PFSK-1 (cell line): ENCODE measurements at regions not wholly inside any gene's neighbourhood (a gene's known extent, or its start where the extent isn't known, plus 50 kb on each side); places are given as distances from the start of the nearest gene placed in this dataset.

Experiments
- FOXP2 ChIP-seq: optimal IDR thresholded peaks from 2 replicates; pipeline ENCODE3; 2011; ENCODE audit warnings: borderline replicate concordance, control low read depth, inconsistent platforms; ENCODE audit not compliant: insufficient read depth; ENCODE audit errors: extremely low read length, extremely low read depth
- POLR2AphosphoS5 ChIP-seq: IDR thresholded peaks from 2 replicates; pipeline ENCODE4 v1.6.1; 2012; ENCODE audit warnings: low read depth, mild to moderate bottlenecking, control low read depth, low read length, moderate library complexity
- REST ChIP-seq, 2 experiments: IDR thresholded peaks; 2 replicates each; pipeline versions ENCODE4 v1.6.1 to v1.8.0; 2011 to 2012; ENCODE audit warnings: low read depth in 2 of 2, low read length in 2 of 2, control low read depth in 1 of 2, inconsistent platforms in 1 of 2, mild to moderate bottlenecking in 1 of 2, moderate library complexity in 1 of 2; ENCODE audit not compliant: insufficient read depth in 1 of 2
- SIN3A ChIP-seq: IDR thresholded peaks from 2 replicates; pipeline ENCODE4 v1.6.1; 2012; ENCODE audit warnings: mild to moderate bottlenecking, low read length, moderate library complexity, borderline replicate concordance; ENCODE audit not compliant: insufficient read depth
- TAF1 ChIP-seq: IDR thresholded peaks from 2 replicates; pipeline ENCODE4 v1.6.1; 2012; ENCODE audit warnings: low read length, control low read depth, borderline replicate concordance; ENCODE audit not compliant: insufficient read depth

- TF ChIP-seq POLR2AphosphoS5 (no peak), FOXP2 (no peak), TAF1 (no peak), REST (IDR thresholded peaks at IDR 0.05; ENCODE audit: insufficient read depth in 1 of 2, low read depth in 2 of 2, low read length in 2 of 2) (no peak), SIN3A (no peak)
These were observed 593.7 kb downstream of the KCNJ2 start for GRCh38 chr17:70763018-70763417.

GRCh38 chr17:70767102-70767701, 597.9 kb downstream of the KCNJ2 start:
- no peak for TF ChIP-seq SIN3A
- TF ChIP-seq REST (IDR thresholded peaks at IDR 0.05; ENCODE audit: insufficient read depth in 1 of 2, low read depth in 2 of 2, low read length in 2 of 2) = no peak
- no peak for TF ChIP-seq POLR2AphosphoS5
- no peak for TF ChIP-seq FOXP2
- no peak for TF ChIP-seq TAF1

- TF ChIP-seq TAF1 (no peak), SIN3A (no peak), REST (IDR thresholded peaks at IDR 0.05; ENCODE audit: insufficient read depth in 1 of 2, low read depth in 2 of 2, low read length in 2 of 2) (no peak), FOXP2 (no peak), POLR2AphosphoS5 (no peak)
These were observed 600.6 kb downstream of the KCNJ2 start for GRCh38 chr17:70769956-70770355.

- TF ChIP-seq REST (IDR thresholded peaks at IDR 0.05; ENCODE audit: insufficient read depth in 1 of 2, low read depth in 2 of 2, low read length in 2 of 2) = no peak
- no peak for TF ChIP-seq POLR2AphosphoS5
- no peak for TF ChIP-seq TAF1
- TF ChIP-seq SIN3A = no peak
- no peak for TF ChIP-seq FOXP2
These were observed 602.6 kb downstream of the KCNJ2 start for GRCh38 chr17:70771804-70772386.
